NCI-H2196 treated with DMSO at 0.1 percent for 48 hours (cell line): ENCODE measurements at regions not wholly inside any gene's neighbourhood (a gene's known extent, or its start where the extent isn't known, plus 50 kb on each side); places are given as distances from the start of the nearest gene placed in this dataset.

ENCODE experiments used
- DNase-seq: peaks from one replicate; lab custom pipeline; 2025; ENCODE audit not compliant: unreplicated experiment; lab: John Stamatoyannopoulos, UW

GRCh38 chr15:61499376-61499775, 270.3 kb upstream of the RORA start:
- no peak for DNase-seq

- no peak for DNase-seq
These were observed 260.5 kb upstream of the RORA start for GRCh38 chr15:61489571-61489970.

DNA sequence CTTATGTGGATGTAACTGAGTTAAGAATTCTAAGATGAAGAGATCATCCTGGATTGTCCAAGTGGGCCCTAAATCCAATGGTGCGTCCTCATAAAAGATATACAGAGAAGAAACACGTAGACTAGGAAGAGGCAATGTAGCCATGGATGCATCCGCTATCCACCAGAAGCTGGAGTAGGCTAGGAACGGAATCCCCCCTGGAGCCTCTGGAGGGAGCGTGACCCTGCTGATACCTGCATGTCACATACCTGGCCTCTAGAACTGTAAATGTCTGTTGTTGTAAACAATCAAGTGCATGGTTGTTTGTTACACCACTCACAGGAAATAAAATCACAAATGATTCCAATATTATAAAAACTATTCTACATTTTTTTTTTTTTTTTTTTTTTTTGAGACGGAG, 254.5 kb upstream of the RORA start:
- no peak for DNase-seq

DNA sequence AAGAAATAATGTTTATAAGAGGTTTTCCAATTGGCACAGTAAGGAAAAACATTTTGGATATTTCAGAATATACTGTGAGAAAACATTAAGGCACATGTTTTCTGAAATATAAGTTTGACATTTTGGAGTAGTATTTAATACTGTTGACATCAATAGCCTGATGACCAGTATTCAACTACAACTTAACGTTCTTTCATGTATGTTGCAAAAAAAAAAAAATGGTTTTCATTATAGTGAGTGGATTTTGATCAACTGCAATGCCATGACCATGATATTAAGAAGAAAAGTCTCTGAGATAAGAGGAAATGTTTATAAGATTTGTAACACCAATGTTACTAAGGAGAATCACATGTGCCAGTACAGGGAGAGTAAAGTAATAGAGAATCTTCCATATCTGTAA, 252.8 kb upstream of the RORA start:
- no peak for DNase-seq

DNA sequence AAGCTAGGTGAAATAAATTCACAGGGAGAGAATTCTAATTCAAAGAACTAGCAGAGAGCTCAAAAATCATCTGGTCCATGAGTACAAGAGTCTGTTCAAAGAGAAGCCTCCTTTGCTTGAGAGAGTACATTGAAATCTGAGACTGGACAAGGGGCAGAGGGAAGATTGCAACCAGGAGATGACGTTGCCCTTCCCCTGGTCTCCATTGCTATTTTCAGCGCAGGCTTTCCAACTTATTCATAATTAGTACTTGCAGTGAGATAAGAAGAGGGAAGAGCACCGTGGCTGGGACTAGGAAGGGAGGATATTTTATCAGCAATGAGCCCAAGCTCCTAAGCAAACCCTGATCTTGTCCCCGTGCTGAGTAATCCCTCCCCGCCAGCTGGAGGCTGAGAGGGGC, 251.8 kb upstream of the RORA start:
- DNase-seq, result no peak

- DNase-seq, result no peak
These were observed 251.2 kb upstream of the RORA start for GRCh38 chr15:61480295-61480694.

DNA sequence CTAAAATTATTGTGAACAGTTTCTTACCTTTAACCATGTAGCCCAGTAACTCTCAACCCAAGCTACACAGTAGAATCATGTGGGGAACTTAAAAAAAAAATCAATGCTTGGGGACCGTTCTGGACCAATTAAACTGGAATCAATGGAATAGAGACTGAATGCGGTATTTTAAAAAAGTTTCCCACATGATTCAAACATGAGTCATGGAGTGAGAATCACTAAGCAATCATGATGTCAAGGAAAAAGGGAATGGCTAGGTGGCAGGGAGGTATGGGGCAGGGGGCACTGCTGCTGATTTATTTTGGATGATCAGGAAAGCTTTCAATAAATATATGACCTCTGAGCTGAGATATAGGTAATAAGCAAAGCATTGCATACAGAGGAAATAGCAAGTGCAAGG, 250.5 kb upstream of the RORA start:
- no peak for DNase-seq

DNA sequence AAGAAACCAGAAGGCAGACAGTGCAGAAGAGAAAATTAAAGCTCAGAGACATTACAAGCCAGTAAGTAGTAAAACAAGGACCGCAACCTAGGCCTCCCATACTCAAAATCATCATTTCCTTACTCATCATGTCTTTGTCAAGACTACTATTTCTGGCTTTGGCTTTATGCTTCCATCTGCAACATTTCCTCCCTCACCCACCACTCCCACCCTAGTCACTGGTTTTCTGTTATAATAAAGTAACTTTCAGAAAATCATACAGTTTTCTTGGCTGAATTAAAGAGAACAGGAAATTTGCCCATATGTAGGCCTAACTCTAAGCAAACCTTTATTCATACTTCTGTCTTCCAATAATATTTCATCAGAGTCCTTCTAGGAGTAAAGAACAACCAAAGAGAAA, 247.6 kb upstream of the RORA start:
- DNase-seq, result no peak

DNA sequence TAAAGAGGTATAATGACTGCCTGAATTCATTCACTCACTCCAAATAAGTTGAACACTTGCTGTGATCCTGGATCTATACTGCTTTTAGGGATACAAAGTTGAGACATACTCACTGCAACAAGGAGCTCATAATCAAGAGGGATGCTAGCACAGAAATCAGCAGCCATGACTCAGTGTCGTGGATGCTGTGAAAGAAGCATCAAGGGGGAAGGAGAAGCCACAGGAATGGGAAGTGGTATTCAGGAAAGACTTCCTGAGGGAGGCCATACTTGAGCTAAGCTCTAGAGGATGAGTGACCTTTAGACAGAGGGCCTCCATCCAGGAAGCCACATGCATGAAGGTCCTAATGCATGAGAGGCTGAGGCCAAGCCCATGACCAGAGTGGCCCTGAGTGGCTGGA, 245.7 kb upstream of the RORA start:
- no peak for DNase-seq

GRCh38 chr15:61467823-61468222, 238.7 kb upstream of the RORA start:
- no peak for DNase-seq

DNA sequence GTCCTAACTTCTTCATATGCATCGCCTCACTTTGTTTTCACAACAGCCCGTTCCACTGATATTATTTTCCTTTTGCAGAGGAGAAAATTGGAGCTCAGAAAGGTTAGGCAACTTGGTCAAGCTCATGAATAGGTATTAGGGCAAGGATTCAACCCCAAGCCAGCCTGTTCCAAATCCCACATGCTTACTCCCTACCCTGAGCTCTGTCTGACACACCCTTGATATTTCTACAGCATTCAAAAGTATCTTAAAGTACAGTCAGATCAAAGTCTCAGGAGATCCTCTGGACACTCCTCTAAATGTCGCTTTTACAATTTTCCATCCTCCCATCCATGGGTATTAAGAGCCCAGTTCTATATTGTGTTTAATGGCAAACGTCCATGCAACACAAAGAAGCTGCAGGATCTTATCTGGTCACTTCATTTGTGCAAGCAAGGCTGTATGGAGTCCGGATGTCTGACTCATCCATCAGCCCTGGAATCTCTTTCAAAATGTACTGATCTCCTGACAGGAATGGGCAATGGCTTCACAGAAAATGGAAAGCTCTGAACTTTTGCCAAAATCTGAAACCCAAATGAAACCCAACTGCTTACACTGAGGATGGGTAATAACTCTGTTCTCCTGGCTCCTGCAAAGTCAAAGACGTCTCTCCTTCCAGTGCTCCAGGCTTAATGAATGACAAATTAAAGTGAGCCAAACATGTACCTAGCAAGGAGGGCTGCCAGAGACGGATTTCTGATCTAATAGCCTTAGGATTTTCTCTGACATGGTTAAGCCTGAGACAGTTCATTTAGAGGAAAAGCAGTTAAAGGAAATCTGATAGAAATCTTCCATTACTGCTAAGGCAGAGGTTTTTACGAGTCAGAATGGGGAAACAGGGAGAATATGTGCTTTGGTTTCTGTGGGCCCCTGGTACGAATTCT, 230.9 kb upstream of the RORA start:
- DNase-seq, result no peak

GRCh38 chr15:61457050-61457733, 228.1 kb upstream of the RORA start:
- DNase-seq, result no peak

DNA sequence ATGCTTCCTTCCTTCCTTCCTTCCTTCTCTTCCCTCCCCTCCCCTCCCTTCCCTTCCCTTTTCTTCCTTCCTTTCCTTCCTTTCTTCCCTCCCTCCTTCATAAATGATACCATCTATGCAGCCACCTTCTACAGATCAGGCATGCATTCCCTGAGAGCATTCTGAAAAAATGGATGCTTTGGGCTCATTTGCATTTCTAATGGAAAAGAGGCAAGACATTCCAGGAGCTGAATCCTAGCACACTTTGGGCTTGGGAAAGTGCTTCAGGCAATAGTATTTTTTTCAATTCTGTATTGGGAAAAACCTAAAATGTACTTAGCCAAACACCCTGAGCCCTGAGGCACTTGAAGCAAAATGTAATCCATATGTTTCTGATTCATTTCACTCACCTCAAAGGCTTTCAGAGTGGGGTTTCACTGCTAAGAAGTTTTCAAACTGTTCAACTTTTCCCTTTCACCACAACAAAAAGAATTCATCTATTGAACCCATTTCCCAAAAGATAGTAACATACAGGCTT, 220.1 kb upstream of the RORA start:
- no peak for DNase-seq

DNA sequence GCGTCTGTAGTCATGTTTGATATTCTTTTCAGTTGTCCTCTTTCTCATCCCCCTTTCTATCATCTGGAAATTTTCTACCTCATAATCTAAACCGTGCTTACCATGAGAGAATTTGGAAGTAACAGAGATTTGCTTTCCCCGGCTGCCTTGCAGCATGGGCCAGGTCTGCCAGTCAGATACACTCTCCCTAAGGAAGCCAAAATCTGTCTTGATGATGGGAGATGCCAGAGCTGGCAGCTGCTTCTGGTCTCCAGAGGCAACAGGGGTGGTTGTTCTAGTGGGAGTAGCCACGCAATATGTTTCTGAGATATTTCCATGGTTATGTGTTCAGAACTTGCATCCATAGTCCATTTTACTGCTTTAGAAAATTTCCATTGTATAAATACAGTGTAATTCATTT, 218.9 kb upstream of the RORA start:
- no peak for DNase-seq

GRCh38 chr15:61444585-61444984, 215.5 kb upstream of the RORA start:
- no peak for DNase-seq

DNA sequence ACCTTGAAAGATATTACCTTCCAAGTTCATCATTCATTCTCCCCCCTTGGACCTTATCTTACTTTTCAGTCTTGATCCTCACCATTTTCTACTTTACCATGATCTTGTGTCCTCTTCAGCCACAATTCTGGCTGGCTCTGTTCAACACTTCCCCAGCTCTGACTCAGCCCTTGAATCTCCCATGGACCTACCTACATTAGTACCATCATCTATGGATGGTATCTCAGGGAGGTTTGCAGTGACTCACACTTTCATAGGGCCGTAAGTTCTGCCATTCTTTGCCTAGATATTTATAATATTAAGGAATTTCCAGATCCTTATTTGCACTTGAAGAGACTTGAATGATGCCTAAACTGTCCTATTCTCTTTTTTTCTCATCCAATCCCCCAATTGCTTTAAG, 213.7 kb upstream of the RORA start:
- no peak for DNase-seq

- no peak for DNase-seq
These were observed 212.8 kb upstream of the RORA start for GRCh38 chr15:61441891-61442290.

DNA sequence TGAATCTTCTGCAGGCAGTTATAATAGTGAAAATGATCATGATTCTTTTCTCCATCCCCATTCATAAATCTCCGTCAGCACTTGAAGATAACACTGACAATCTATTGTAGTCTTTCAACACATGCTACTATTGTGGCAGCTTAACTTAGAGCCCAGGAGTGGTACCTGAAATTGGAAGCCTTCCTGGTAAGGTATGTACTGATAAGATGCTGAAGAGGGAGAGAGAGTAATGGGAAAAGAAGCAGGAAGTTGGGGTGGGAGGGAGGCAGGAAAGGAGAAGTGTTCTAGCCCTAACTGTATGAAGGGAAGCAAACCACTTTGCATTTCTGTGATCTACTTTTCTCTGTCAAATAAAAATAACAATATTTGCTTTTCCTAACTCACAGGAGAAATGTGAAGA, 197.4 kb upstream of the RORA start:
- DNase-seq, result no peak

DNA sequence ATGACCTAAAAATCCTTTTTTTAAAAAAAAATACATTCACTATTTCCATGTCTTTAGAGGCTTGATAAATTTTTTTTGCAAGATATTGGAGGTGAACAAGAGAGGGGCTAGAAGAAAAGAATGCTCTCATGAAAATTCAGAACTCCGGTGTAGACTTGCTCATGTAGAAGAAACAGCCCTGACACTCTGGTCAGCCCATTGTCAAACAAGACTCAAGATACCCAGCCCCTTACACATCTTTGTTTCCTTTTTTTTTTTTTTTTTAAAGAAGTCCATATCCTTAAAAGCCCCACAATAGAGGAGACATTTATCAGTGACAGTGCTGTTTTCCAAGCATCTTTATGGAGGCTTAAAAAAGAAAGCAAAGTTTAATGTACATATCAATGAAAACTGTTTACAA, 196.8 kb upstream of the RORA start:
- DNase-seq, result no peak

- DNase-seq, result no peak
These were observed 193.7 kb upstream of the RORA start for GRCh38 chr15:61422773-61423172.

DNA sequence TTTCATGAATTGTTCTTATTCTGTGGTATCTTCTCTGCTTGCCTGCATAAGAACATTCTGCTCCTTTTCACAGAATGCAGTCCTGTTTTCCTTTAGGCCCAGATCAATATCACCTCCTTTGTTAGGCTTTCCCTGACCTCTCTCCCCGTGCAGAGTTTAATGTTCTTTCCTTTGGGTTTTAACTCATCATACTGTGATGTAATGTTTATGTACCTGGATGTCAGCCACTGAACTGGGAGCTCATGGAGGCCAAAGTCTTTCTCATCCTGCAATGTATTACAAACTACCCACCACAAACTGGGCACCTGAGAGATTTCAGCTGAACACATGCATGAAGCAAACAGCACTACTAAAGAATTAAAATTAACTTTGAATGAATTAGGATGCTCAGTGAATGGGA, 192.8 kb upstream of the RORA start:
- DNase-seq, result no peak

DNA sequence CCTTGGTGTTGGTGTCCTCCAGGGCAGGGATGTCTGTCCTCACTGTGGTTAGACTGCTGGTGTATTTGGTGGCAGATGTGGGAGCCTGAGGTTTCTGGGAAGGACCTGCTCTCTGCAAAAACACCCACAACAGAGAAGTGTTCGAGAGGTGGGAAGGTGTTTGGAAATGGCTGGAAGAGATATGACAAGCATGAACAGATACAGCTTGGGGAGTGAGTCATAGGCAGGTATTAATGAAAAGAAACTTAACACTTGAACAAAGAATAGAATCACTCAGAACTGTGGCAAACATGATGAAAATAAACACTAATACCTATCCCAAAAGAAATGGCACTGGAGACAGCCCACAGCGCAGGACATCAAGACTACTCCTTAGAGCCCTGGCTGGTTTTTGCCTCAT, 192.4 kb upstream of the RORA start:
- no peak for DNase-seq
